GM23338 (cell line): ENCODE measurements at regions not wholly inside any gene's neighbourhood (a gene's known extent, or its start where the extent isn't known, plus 50 kb on each side); places are given as distances from the start of the nearest gene placed in this dataset.

Experiments used
- ATAC-seq: fragments of 200-7000 bp; cut with Tn5 transposase; 3 replicates; pipeline ENCODE4 v1.9.1; 2020
- DNase-seq: peaks from one replicate; pipeline ENCODE4 v3.0.0-alpha.2; 2015; ENCODE audit warnings: low spot score
- H2AFZ ChIP-seq: fragments of 200-600 bp; sonication (generic); 2 replicates; pipeline ENCODE4 v1.8.0; 2016; ENCODE audit warnings: antibody characterized with exemption, mild to moderate bottlenecking, moderate library complexity
- H3F3A ChIP-seq: fragments of 200-600 bp; sonication (generic); replicated peaks from 2 replicates; pipeline ENCODE4 v1.8.0; 2017; ENCODE audit warnings: antibody characterized with exemption, mixed run types, low read depth
- H3K27ac ChIP-seq: fragments of 200-600 bp; sonication (generic); 2 replicates; pipeline ENCODE4 v1.6.1; 2016; ENCODE audit warnings: low read depth
- H3K27me3 ChIP-seq: fragments of 200-600 bp; sonication (generic); 2 replicates; pipeline ENCODE4 v1.8.0; 2016; ENCODE audit warnings: mild to moderate bottlenecking, mixed run types, moderate library complexity; ENCODE audit not compliant: insufficient read depth
- H3K36me3 ChIP-seq: fragments of 200-600 bp; sonication (generic); 2 replicates; pipeline ENCODE4 v1.8.0; 2016; ENCODE audit warnings: mild to moderate bottlenecking; ENCODE audit not compliant: insufficient read depth
- H3K4me1 ChIP-seq: fragments of 200-600 bp; sonication (generic); 2 replicates; pipeline ENCODE4 v1.8.0; 2016; ENCODE audit warnings: mild to moderate bottlenecking, moderate library complexity; ENCODE audit not compliant: insufficient read depth
- H3K4me2 ChIP-seq: fragments of 200-600 bp; sonication (generic); 2 replicates; pipeline ENCODE4 v1.7.1; 2017; ENCODE audit warnings: mixed run types
- H3K4me3 ChIP-seq: fragments of 200-600 bp; sonication (generic); 2 replicates; pipeline ENCODE4 v1.6.1; 2016; ENCODE audit warnings: mixed run types
- H3K79me2 ChIP-seq: fragments of 200-600 bp; sonication (generic); replicated peaks from 2 replicates; pipeline ENCODE4 v1.8.0; 2017; ENCODE audit warnings: mild to moderate bottlenecking; ENCODE audit not compliant: insufficient read depth
- H3K9me2 ChIP-seq: fragments of 200-600 bp; sonication (generic); 2 replicates; pipeline ENCODE4 v1.8.0; 2017; ENCODE audit not compliant: insufficient read depth
- H4K20me1 ChIP-seq: fragments of 200-600 bp; sonication (generic); replicated peaks from 2 replicates; pipeline ENCODE4 v1.8.0; 2017; ENCODE audit warnings: mild to moderate bottlenecking; ENCODE audit not compliant: insufficient read depth
- H3K27ac Mint-ChIP-seq: 2 replicates; pipeline ENCODE4 v1.8.0; 2020; ENCODE audit warnings: inconsistent platforms, mild to moderate bottlenecking, moderate library complexity, mixed read lengths
- H3K27me3 Mint-ChIP-seq: 3 replicates; pipeline ENCODE4 v1.8.0; 2022; ENCODE audit warnings: low read depth, mild to moderate bottlenecking, moderate library complexity, mixed read lengths, inconsistent platforms; ENCODE audit not compliant: insufficient read depth, poor library complexity
- H3K36me3 Mint-ChIP-seq: 3 replicates; pipeline ENCODE4 v1.8.0; 2021; ENCODE audit warnings: low read depth, mild to moderate bottlenecking, inconsistent platforms, moderate library complexity, mixed read lengths
- H3K4me1 Mint-ChIP-seq: 3 replicates; pipeline ENCODE4 v1.8.0; 2020; ENCODE audit warnings: mild to moderate bottlenecking, inconsistent platforms, mixed read lengths
- H3K4me3 Mint-ChIP-seq: 3 replicates; pipeline ENCODE4 v1.8.0; 2021; ENCODE audit warnings: moderate library complexity, mild to moderate bottlenecking, inconsistent platforms, mixed read lengths
- H3K9me3 Mint-ChIP-seq: 3 replicates; pipeline ENCODE4 v1.8.0; 2020; ENCODE audit warnings: moderate library complexity, mild to moderate bottlenecking, inconsistent platforms, mixed read lengths
- CREB1 ChIP-seq: fragments of 250-450 bp; sonication (Bioruptor Pico); IDR thresholded peaks from 2 replicates; pipeline ENCODE4 v1.5.0; 2020; ENCODE audit warnings: low read depth, mild to moderate bottlenecking, moderate library complexity
- EZH2 ChIP-seq: fragments of 200-600 bp; sonication (generic); IDR thresholded peaks from one replicate; pipeline ENCODE4 v1.8.0; 2017; ENCODE audit warnings: antibody characterized with exemption, mild to moderate bottlenecking, low read depth; ENCODE audit not compliant: unreplicated experiment
- EZH2phosphoT487 ChIP-seq: fragments of 200-600 bp; sonication (generic); IDR thresholded peaks from one replicate; pipeline ENCODE4 v1.8.1; 2018; ENCODE audit warnings: antibody characterized with exemption; ENCODE audit not compliant: unreplicated experiment
- JUNB ChIP-seq: IDR thresholded peaks from one replicate; pipeline ENCODE4 v1.6.1; 2016; ENCODE audit warnings: antibody characterized with exemption; ENCODE audit not compliant: unreplicated experiment
- POLR2AphosphoS5 ChIP-seq: IDR thresholded peaks from 2 replicates; pipeline ENCODE4 v1.6.1; 2016; ENCODE audit warnings: antibody characterized with exemption, low read depth
- STAT1 ChIP-seq: IDR thresholded peaks from one replicate; pipeline ENCODE4 v1.6.1; 2016; ENCODE audit warnings: antibody characterized with exemption; ENCODE audit not compliant: unreplicated experiment
- ZNF114 ChIP-seq: fragments of 250-450 bp; sonication (Bioruptor Pico); IDR thresholded peaks from 2 replicates; pipeline ENCODE4 v1.5.0; 2020; ENCODE audit warnings: mild to moderate bottlenecking, moderate library complexity
- ZNF331 ChIP-seq: fragments of 250-450 bp; sonication (Bioruptor Pico); IDR thresholded peaks from 2 replicates; pipeline ENCODE4 v1.5.0; 2020; ENCODE audit warnings: low read depth, mild to moderate bottlenecking, moderate library complexity
- TF ChIP-seq, protein P1 (sequence below): fragments of 250-450 bp; sonication (Bioruptor Pico); IDR thresholded peaks from 2 replicates; pipeline ENCODE4 v1.5.0; 2020; ENCODE audit warnings: mild to moderate bottlenecking, moderate library complexity
- TF ChIP-seq, protein P2 (sequence below): IDR thresholded peaks from one replicate; pipeline ENCODE4 v1.6.1; 2018; ENCODE audit warnings: antibody characterized with exemption; ENCODE audit not compliant: unreplicated experiment
- TF ChIP-seq, protein P3 (sequence below): IDR thresholded peaks from 2 replicates; pipeline ENCODE4 v1.6.1; 2016; ENCODE audit warnings: antibody characterized with exemption

DNA sequence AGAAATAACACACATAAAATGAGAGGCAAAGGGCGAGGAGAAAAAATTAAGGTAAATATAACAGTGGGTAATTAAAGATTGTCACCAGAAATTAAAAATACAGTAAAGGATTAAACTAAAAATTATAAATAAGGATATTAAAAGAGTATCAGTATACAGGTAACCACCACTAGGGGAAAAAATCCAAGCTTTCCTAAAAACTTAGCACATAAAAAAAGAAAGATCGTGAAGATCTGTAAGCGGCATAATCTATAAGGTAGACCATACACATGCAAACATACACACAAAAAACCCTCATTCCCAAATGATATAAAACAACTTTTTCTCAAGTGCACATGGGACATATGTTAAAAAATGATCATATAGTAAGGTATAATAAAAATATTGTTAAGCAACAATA is 577.3 kb upstream of the NUDT12 start:
- no peaks in the 10 kb centered on the region for H3K9me2 ChIP-seq
- no peak for ATAC-seq

More for the DNA sequence above, 577.3 kb upstream of the NUDT12 start:
- peak; percentile 8 for DNase-seq
- Mint-ChIP-seq H3K27me3 (no peaks in the 10 kb centered on the region), H3K9me3 (no peaks in the 10 kb centered on the region), H3K4me3 (no peak overlapping the region), H3K4me1 (peaks cover 4% of the 10 kb centered on the region; the same call in 2 of the 3 replicates), H3K36me3 (peaks cover 2% of the 10 kb centered on the region; the same call in 1 of the 3 replicates), H3K27ac (no peak overlapping the region)
- H3K36me3 ChIP-seq = no peaks in the 10 kb centered on the region
- no peak overlapping the region for H2AFZ ChIP-seq
- H3K4me2 ChIP-seq = no peak overlapping the region
- H3F3A ChIP-seq = no peaks in the 10 kb centered on the region
- no peak overlapping the region for H3K4me3 ChIP-seq
- H3K27me3 ChIP-seq = no peaks in the 10 kb centered on the region
- TF ChIP-seq, protein P1, sequence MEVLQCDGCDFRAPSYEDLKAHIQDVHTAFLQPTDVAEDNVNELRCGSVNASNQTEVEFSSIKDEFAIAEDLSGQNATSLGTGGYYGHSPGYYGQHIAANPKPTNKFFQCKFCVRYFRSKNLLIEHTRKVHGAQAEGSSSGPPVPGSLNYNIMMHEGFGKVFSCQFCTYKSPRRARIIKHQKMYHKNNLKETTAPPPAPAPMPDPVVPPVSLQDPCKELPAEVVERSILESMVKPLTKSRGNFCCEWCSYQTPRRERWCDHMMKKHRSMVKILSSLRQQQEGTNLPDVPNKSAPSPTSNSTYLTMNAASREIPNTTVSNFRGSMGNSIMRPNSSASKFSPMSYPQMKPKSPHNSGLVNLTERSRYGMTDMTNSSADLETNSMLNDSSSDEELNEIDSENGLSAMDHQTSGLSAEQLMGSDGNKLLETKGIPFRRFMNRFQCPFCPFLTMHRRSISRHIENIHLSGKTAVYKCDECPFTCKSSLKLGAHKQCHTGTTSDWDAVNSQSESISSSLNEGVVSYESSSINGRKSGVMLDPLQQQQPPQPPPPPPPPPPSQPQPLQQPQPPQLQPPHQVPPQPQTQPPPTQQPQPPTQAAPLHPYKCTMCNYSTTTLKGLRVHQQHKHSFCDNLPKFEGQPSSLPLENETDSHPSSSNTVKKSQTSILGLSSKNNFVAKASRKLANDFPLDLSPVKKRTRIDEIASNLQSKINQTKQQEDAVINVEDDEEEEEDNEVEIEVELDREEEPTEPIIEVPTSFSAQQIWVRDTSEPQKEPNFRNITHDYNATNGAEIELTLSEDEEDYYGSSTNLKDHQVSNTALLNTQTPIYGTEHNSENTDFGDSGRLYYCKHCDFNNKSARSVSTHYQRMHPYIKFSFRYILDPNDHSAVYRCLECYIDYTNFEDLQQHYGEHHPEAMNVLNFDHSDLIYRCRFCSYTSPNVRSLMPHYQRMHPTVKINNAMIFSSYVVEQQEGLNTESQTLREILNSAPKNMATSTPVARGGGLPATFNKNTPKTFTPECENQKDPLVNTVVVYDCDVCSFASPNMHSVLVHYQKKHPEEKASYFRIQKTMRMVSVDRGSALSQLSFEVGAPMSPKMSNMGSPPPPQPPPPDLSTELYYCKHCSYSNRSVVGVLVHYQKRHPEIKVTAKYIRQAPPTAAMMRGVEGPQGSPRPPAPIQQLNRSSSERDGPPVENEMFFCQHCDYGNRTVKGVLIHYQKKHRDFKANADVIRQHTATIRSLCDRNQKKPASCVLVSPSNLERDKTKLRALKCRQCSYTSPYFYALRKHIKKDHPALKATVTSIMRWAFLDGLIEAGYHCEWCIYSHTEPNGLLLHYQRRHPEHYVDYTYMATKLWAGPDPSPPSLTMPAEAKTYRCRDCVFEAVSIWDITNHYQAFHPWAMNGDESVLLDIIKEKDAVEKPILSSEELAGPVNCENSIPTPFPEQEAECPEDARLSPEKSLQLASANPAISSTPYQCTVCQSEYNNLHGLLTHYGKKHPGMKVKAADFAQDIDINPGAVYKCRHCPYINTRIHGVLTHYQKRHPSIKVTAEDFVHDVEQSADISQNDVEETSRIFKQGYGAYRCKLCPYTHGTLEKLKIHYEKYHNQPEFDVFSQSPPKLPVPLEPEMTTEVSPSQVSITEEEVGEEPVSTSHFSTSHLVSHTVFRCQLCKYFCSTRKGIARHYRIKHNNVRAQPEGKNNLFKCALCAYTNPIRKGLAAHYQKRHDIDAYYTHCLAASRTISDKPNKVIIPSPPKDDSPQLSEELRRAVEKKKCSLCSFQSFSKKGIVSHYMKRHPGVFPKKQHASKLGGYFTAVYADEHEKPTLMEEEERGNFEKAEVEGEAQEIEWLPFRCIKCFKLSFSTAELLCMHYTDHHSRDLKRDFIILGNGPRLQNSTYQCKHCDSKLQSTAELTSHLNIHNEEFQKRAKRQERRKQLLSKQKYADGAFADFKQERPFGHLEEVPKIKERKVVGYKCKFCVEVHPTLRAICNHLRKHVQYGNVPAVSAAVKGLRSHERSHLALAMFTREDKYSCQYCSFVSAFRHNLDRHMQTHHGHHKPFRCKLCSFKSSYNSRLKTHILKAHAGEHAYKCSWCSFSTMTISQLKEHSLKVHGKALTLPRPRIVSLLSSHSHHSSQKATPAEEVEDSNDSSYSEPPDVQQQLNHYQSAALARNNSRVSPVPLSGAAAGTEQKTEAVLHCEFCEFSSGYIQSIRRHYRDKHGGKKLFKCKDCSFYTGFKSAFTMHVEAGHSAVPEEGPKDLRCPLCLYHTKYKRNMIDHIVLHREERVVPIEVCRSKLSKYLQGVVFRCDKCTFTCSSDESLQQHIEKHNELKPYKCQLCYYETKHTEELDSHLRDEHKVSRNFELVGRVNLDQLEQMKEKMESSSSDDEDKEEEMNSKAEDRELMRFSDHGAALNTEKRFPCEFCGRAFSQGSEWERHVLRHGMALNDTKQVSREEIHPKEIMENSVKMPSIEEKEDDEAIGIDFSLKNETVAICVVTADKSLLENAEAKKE (CRISPR knock-in tag) = no peak
- no peak for TF ChIP-seq POLR2AphosphoS5
- no peak for TF ChIP-seq JUNB
- no peak for TF ChIP-seq EZH2
- TF ChIP-seq, protein P2, sequence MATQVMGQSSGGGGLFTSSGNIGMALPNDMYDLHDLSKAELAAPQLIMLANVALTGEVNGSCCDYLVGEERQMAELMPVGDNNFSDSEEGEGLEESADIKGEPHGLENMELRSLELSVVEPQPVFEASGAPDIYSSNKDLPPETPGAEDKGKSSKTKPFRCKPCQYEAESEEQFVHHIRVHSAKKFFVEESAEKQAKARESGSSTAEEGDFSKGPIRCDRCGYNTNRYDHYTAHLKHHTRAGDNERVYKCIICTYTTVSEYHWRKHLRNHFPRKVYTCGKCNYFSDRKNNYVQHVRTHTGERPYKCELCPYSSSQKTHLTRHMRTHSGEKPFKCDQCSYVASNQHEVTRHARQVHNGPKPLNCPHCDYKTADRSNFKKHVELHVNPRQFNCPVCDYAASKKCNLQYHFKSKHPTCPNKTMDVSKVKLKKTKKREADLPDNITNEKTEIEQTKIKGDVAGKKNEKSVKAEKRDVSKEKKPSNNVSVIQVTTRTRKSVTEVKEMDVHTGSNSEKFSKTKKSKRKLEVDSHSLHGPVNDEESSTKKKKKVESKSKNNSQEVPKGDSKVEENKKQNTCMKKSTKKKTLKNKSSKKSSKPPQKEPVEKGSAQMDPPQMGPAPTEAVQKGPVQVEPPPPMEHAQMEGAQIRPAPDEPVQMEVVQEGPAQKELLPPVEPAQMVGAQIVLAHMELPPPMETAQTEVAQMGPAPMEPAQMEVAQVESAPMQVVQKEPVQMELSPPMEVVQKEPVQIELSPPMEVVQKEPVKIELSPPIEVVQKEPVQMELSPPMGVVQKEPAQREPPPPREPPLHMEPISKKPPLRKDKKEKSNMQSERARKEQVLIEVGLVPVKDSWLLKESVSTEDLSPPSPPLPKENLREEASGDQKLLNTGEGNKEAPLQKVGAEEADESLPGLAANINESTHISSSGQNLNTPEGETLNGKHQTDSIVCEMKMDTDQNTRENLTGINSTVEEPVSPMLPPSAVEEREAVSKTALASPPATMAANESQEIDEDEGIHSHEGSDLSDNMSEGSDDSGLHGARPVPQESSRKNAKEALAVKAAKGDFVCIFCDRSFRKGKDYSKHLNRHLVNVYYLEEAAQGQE = no peak
- no peak for TF ChIP-seq CREB1 (CRISPR knock-in tag)
- no peak for TF ChIP-seq STAT1
- no peak for TF ChIP-seq ZNF114
- TF ChIP-seq ZNF331 (CRISPR knock-in tag) = no peak
- no peak for TF ChIP-seq EZH2phosphoT487
- TF ChIP-seq, protein P3, sequence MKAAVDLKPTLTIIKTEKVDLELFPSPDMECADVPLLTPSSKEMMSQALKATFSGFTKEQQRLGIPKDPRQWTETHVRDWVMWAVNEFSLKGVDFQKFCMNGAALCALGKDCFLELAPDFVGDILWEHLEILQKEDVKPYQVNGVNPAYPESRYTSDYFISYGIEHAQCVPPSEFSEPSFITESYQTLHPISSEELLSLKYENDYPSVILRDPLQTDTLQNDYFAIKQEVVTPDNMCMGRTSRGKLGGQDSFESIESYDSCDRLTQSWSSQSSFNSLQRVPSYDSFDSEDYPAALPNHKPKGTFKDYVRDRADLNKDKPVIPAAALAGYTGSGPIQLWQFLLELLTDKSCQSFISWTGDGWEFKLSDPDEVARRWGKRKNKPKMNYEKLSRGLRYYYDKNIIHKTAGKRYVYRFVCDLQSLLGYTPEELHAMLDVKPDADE = no peak
- no peak overlapping the region for H3K27ac ChIP-seq
- H4K20me1 ChIP-seq = no peaks in the 10 kb centered on the region
- no peaks in the 10 kb centered on the region for H3K79me2 ChIP-seq
- 0 out of 2 replicates have a peak, but pooled peaks cover 6% of the 10 kb centered on the region for H3K4me1 ChIP-seq
